OCI-LY7 (cell line): ENCODE measurements at regions not wholly inside any gene's neighbourhood (a gene's known extent, or its start where the extent isn't known, plus 50 kb on each side); places are given as distances from the start of the nearest gene placed in this dataset.
"Not testable (repeated sequence)": the region's sequence is repeated elsewhere in the genome, so short reads cannot be mapped to it uniquely, and the experiment has no call there.

Experiments
- CTCF ChIP-seq: fragments of 200-600 bp; sonication (generic); conservative IDR thresholded peaks from 2 replicates; pipeline ENCODE4 v1.5.1; 2014; ENCODE audit warnings: mild to moderate bottlenecking, antibody characterized with exemption, low read length, moderate library complexity, mixed read lengths
- EZH2phosphoT487 ChIP-seq: fragments of 200-600 bp; sonication (generic); IDR thresholded peaks from 2 replicates; pipeline ENCODE4 v1.6.1; 2018; ENCODE audit warnings: low read depth, borderline replicate concordance, mild to moderate bottlenecking, mixed run types, antibody characterized with exemption, low read length, moderate library complexity, mixed read lengths

GRCh38 chr3:130183689-130184088 is 102.1 kb downstream of the ALG1L2 start:
- TF ChIP-seq CTCF, EZH2phosphoT487: not testable (repeated sequence)
